Right lobe of liver (tissue), 4 donors: ENCODE measurements at regions not wholly inside any gene's neighbourhood (a gene's known extent, or its start where the extent isn't known, plus 50 kb on each side); places are given as distances from the start of the nearest gene placed in this dataset.
"Not testable (repeated sequence)": the region's sequence is repeated elsewhere in the genome, so short reads cannot be mapped to it uniquely, and the experiment has no call there.

Experiments used
- POLR2A ChIP-seq: fragments of 450-650 bp; IDR thresholded peaks from one replicate; pipeline ENCODE4 v1.6.1; 2017; ENCODE audit warnings: antibody characterized with exemption, mild to moderate bottlenecking
- TF ChIP-seq, protein P1 (sequence below), 4 donors: fragments of 200-600 bp in 3 of 4; fragments of 450-650 bp in 1 of 4; IDR thresholded peaks; one replicate each; pipeline versions ENCODE4 v1.5.1 to v1.8.0; 2016 to 2022; ENCODE audit warnings: antibody characterized with exemption in 4 of 4, mild to moderate bottlenecking in 2 of 4
- donor health status: DM: no; HTN: no; CAD: no.
- donor health status: DM: no; HTN: no; CAD: no.
- donor health status: DM: no; HTN: yes; CAD: no.

DNA sequence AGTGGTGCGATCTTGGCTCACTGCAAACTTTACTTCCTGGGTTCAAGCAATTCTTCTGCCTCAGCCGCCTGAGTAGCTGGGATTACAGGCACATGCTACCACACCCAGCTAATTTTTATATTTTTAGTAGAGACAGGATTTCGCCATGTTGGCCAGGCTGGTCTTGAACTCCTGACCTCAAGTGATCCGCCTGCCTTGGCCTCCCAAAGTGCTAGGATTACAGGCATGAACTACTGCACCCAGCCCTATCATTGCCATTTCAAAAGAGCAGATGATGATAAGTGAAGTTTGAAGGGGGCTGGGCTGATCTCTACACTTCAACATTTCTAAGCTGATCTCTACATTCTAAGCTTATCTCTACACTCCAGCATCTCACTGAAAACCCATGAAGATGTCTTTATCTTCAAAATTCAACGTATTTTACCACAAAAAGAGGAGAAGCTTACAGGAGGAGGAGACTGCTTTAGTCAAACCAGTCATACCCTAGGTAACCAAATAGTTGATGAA, 94.4 kb upstream of the BARHL2 start:
- TF ChIP-seq, protein P1, sequence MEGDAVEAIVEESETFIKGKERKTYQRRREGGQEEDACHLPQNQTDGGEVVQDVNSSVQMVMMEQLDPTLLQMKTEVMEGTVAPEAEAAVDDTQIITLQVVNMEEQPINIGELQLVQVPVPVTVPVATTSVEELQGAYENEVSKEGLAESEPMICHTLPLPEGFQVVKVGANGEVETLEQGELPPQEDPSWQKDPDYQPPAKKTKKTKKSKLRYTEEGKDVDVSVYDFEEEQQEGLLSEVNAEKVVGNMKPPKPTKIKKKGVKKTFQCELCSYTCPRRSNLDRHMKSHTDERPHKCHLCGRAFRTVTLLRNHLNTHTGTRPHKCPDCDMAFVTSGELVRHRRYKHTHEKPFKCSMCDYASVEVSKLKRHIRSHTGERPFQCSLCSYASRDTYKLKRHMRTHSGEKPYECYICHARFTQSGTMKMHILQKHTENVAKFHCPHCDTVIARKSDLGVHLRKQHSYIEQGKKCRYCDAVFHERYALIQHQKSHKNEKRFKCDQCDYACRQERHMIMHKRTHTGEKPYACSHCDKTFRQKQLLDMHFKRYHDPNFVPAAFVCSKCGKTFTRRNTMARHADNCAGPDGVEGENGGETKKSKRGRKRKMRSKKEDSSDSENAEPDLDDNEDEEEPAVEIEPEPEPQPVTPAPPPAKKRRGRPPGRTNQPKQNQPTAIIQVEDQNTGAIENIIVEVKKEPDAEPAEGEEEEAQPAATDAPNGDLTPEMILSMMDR (IDR thresholded peaks at IDR 0.05), result not testable (repeated sequence)
- not testable (repeated sequence) for TF ChIP-seq POLR2A
